ENCODE measurements at regions not wholly inside any gene's neighbourhood (a gene's known extent, or its start where the extent isn't known, plus 50 kb on each side); places are given as distances from the start of the nearest gene placed in this dataset.

DNA sequence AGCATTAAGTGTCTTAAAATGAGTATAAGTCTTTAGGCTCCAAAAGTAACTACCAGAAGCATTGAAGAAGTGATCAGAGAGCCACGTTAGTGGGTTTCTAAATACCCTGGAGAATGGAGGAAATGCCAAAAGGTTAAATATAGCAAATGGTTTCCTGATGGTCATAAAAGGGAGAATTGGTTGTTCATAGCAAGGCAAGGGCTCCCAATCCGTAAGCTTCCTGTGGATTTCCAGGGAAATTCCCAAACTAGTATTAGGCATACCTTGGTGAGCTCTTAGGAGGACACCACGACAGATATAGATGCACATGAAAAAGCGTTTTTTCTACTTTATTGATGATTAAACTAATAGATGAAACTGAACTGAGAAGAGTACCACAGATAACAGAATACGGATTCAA is 410.9 kb downstream of the FOXO1 start:
- H3K14ac ChIP-seq (ENCODE audit: low read length): no peak overlapping the region
- no peak overlapping the region for H3K4ac ChIP-seq (ENCODE audit: low read depth, low read length)
- peaks cover 13 to 15% of the 10 kb centered on the region in 2 experiments for H3K4me1 ChIP-seq (ENCODE audit: control insufficient read depth in 1 of 2, insufficient read depth in 2 of 2, low read length in 2 of 2)
- H3K79me2 ChIP-seq (ENCODE audit: control insufficient read depth, insufficient read depth, low read length, poor library complexity): no peaks in the 10 kb centered on the region
- no peaks in the 10 kb centered on the region for H3K9me3 ChIP-seq (ENCODE audit: insufficient read depth, low read depth, low read length)
- no peak overlapping the region for H3K9ac ChIP-seq (ENCODE audit: low read length)
- no peak overlapping the region for H3K27ac ChIP-seq (ENCODE audit: low read depth, low read length)
- no peak overlapping the region for H4K8ac ChIP-seq (ENCODE audit: low read depth, low read length)
- H3K27me3 ChIP-seq (ENCODE audit: insufficient read depth, low read length): no peaks in the 10 kb centered on the region
- H3K4me2 ChIP-seq (ENCODE audit: low read length): no peak overlapping the region
- H2BK5ac ChIP-seq (ENCODE audit: low read depth, low read length, poor library complexity): no peak overlapping the region
- H4K12ac ChIP-seq (ENCODE audit: low read depth, low read length): no peak overlapping the region
- peaks cover 4% of the 10 kb centered on the region for H3K79me1 ChIP-seq (ENCODE audit: low read length)
- H3K36me3 ChIP-seq (ENCODE audit: control insufficient read depth in 1 of 2, insufficient read depth in 2 of 2, low read length in 2 of 2): no peaks in the 10 kb centered on the region
- no CpG with 5 or more reads among the region's 5 CpGs for WGBS (ENCODE audit: extremely low coverage, insufficient coverage, insufficient read length)
- no peak overlapping the region for H4K91ac ChIP-seq (ENCODE audit: low read depth, low read length)
- H3K18ac ChIP-seq (ENCODE audit: low read length): no peak overlapping the region
- H2AK5ac ChIP-seq (ENCODE audit: low read length): no peak overlapping the region
- no peak overlapping the region for H3K23ac ChIP-seq (ENCODE audit: low read length)
- H2BK12ac ChIP-seq (ENCODE audit: low read length): no peak overlapping the region
- H2BK120ac ChIP-seq (ENCODE audit: insufficient read depth, low read length, poor library complexity): no peak overlapping the region
- no peak for DNase-seq
- H2AFZ ChIP-seq (ENCODE audit: insufficient read depth, low read length, poor library complexity): no peak overlapping the region
- H3K4me3 ChIP-seq (ENCODE audit: low read depth, low read length): no peak overlapping the region

DNA sequence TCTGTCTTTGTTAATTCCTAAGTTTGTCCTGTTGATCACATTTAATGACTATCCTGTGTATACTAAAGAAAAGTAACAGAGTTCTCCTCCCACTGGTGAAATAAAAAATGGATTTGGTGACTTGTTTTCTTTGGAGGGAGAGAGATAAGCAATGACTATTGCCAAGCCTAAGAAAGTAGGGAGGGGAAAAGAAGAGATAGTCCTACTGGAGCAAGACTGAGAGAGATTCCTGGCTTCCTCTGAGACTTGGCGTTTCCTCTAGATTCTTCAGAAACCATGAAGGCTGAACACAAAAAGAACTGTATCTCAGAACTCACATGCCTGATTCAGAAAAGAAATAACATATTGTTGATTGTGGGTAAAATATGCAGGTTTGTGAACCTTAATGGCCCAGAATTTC is 406.5 kb downstream of the FOXO1 start:
- Histone ChIP-seq H3K4me3 (ENCODE audit: low read depth, low read length) (no peak overlapping the region), H3K27me3 (ENCODE audit: insufficient read depth, low read length) (no peaks in the 10 kb centered on the region), H3K4ac (ENCODE audit: low read depth, low read length) (no peak overlapping the region), H4K91ac (ENCODE audit: low read depth, low read length) (no peak overlapping the region), H2BK120ac (ENCODE audit: insufficient read depth, low read length, poor library complexity) (no peak overlapping the region), H4K8ac (ENCODE audit: low read depth, low read length) (no peak overlapping the region), H3K79me1 (ENCODE audit: low read length) (peaks cover 2% of the 10 kb centered on the region), H3K27ac (ENCODE audit: low read depth, low read length) (no peak overlapping the region), H3K14ac (ENCODE audit: low read length) (no peak overlapping the region), H3K18ac (ENCODE audit: low read length) (no peak overlapping the region), H3K79me2 (ENCODE audit: control insufficient read depth, insufficient read depth, low read length, poor library complexity) (no peaks in the 10 kb centered on the region), H2AFZ (ENCODE audit: insufficient read depth, low read length, poor library complexity) (no peak overlapping the region), H3K23ac (ENCODE audit: low read length) (no peak overlapping the region), H3K36me3 (ENCODE audit: control insufficient read depth in 1 of 2, insufficient read depth in 2 of 2, low read length in 2 of 2) (peaks cover 0 to 2% of the 10 kb centered on the region in 2 experiments), H3K9me3 (ENCODE audit: insufficient read depth, low read depth, low read length) (no peaks in the 10 kb centered on the region), H3K9ac (ENCODE audit: low read length) (no peak overlapping the region), H2AK5ac (ENCODE audit: low read length) (no peak overlapping the region), H3K4me2 (ENCODE audit: low read length) (no peak overlapping the region), H2BK5ac (ENCODE audit: low read depth, low read length, poor library complexity) (no peak overlapping the region), H4K12ac (ENCODE audit: low read depth, low read length) (no peak overlapping the region), H3K4me1 (ENCODE audit: control insufficient read depth in 1 of 2, insufficient read depth in 2 of 2, low read length in 2 of 2) (peaks cover 2 to 3% of the 10 kb centered on the region in 2 experiments), H2BK12ac (ENCODE audit: low read length) (no peak overlapping the region)
- WGBS (ENCODE audit: extremely low coverage, insufficient coverage, insufficient read length): no CpG with 5 or more reads among the region's 1 CpG
- no peak for DNase-seq

DNA sequence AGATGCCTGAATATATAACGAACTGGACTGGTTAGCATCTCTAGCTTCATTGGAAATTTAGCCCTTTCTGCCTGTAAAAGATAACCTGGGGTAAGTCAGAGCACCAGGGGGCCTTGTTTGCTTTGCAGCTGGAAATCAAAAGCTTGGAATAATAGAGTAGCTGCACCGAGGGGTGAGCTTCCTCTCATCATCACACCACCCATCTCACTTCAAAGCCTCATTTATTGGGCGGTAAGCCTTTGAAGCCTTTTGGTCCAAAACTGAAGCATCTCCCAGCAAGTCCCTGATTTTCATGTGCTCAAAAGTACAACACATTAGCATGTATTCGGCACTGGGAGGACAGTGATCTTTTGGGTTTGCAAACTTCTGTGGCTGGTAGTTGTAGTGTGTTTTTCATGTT is 405.1 kb downstream of the FOXO1 start:
- Histone ChIP-seq H3K23ac (ENCODE audit: low read length) (no peak overlapping the region), H3K79me2 (ENCODE audit: control insufficient read depth, insufficient read depth, low read length, poor library complexity) (no peaks in the 10 kb centered on the region), H3K4me1 (ENCODE audit: control insufficient read depth in 1 of 2, insufficient read depth in 2 of 2, low read length in 2 of 2) (peaks cover 0 to 3% of the 10 kb centered on the region in 2 experiments), H3K79me1 (ENCODE audit: low read length) (peaks cover 2% of the 10 kb centered on the region), H2BK12ac (ENCODE audit: low read length) (peak overlapping the region; percentile 23), H3K36me3 (ENCODE audit: control insufficient read depth in 1 of 2, insufficient read depth in 2 of 2, low read length in 2 of 2) (peaks cover 0 to 2% of the 10 kb centered on the region in 2 experiments), H4K91ac (ENCODE audit: low read depth, low read length) (no peak overlapping the region), H3K14ac (ENCODE audit: low read length) (no peak overlapping the region), H2AFZ (ENCODE audit: insufficient read depth, low read length, poor library complexity) (no peak overlapping the region), H4K12ac (ENCODE audit: low read depth, low read length) (no peak overlapping the region), H3K9me3 (ENCODE audit: insufficient read depth, low read depth, low read length) (no peaks in the 10 kb centered on the region), H3K9ac (ENCODE audit: low read length) (no peak overlapping the region), H3K4me2 (ENCODE audit: low read length) (no peak overlapping the region), H3K27me3 (ENCODE audit: insufficient read depth, low read length) (no peaks in the 10 kb centered on the region), H2BK120ac (ENCODE audit: insufficient read depth, low read length, poor library complexity) (no peak overlapping the region), H3K4me3 (ENCODE audit: low read depth, low read length) (no peak overlapping the region), H3K4ac (ENCODE audit: low read depth, low read length) (no peak overlapping the region), H3K27ac (ENCODE audit: low read depth, low read length) (no peak overlapping the region), H2BK5ac (ENCODE audit: low read depth, low read length, poor library complexity) (no peak overlapping the region), H2AK5ac (ENCODE audit: low read length) (no peak overlapping the region), H3K18ac (ENCODE audit: low read length) (no peak overlapping the region), H4K8ac (ENCODE audit: low read depth, low read length) (no peak overlapping the region)
- DNase-seq: no peak
- WGBS (ENCODE audit: extremely low coverage, insufficient coverage, insufficient read length): no CpG with 5 or more reads among the region's 4 CpGs

DNA sequence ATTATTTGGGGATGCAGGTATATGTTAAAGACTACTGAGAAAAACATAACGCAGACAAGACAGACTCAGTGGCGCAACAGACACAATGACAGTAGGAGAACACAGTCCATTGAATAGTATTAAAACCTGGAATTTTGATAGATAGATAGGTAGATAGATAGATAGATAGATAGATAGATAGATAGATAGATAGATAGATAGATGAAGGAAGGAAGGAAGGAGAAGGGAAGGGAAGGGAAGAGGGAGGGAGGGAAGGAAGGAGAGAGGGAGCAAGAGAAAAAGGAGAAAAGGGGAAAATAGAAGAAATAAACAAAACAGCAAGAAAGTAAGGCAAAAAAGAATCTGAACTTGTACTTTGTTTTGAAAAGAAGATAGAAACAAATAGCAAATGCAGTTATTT is 404.5 kb downstream of the FOXO1 start:
- Histone ChIP-seq H3K9ac (ENCODE audit: low read length) (no peak overlapping the region), H3K79me1 (ENCODE audit: low read length) (peaks cover 2% of the 10 kb centered on the region), H3K4ac (ENCODE audit: low read depth, low read length) (no peak overlapping the region), H2AK5ac (ENCODE audit: low read length) (no peak overlapping the region), H2BK5ac (ENCODE audit: low read depth, low read length, poor library complexity) (no peak overlapping the region), H3K23ac (ENCODE audit: low read length) (no peak overlapping the region), H3K14ac (ENCODE audit: low read length) (no peak overlapping the region), H3K27ac (ENCODE audit: low read depth, low read length) (no peak overlapping the region), H4K12ac (ENCODE audit: low read depth, low read length) (no peak overlapping the region), H3K18ac (ENCODE audit: low read length) (no peak overlapping the region), H3K4me3 (ENCODE audit: low read depth, low read length) (no peak overlapping the region), H3K36me3 (ENCODE audit: control insufficient read depth in 1 of 2, insufficient read depth in 2 of 2, low read length in 2 of 2) (peaks cover 0 to 2% of the 10 kb centered on the region in 2 experiments), H2AFZ (ENCODE audit: insufficient read depth, low read length, poor library complexity) (no peak overlapping the region), H4K91ac (ENCODE audit: low read depth, low read length) (no peak overlapping the region), H2BK120ac (ENCODE audit: insufficient read depth, low read length, poor library complexity) (no peak overlapping the region), H4K8ac (ENCODE audit: low read depth, low read length) (no peak overlapping the region), H3K4me2 (ENCODE audit: low read length) (no peak overlapping the region), H2BK12ac (ENCODE audit: low read length) (no peak overlapping the region), H3K79me2 (ENCODE audit: control insufficient read depth, insufficient read depth, low read length, poor library complexity) (no peaks in the 10 kb centered on the region), H3K4me1 (ENCODE audit: control insufficient read depth in 1 of 2, insufficient read depth in 2 of 2, low read length in 2 of 2) (peaks cover 0 to 3% of the 10 kb centered on the region in 2 experiments), H3K27me3 (ENCODE audit: insufficient read depth, low read length) (no peaks in the 10 kb centered on the region), H3K9me3 (ENCODE audit: insufficient read depth, low read depth, low read length) (no peaks in the 10 kb centered on the region)
- no CpG with 5 or more reads among the region's 2 CpGs for WGBS (ENCODE audit: extremely low coverage, insufficient coverage, insufficient read length)
- no peak for DNase-seq

All from trophoblast cell (in vitro differentiated cells and primary cell).